Panc1 (cell line): ENCODE measurements at regions not wholly inside any gene's neighbourhood (a gene's known extent, or its start where the extent isn't known, plus 50 kb on each side); places are given as distances from the start of the nearest gene placed in this dataset.

Source experiments
- ATAC-seq: fragments of 200-7000 bp; cut with Tn5 transposase; 2 replicates; pipeline ENCODE4 v1.9.1; 2020; ENCODE audit warnings: mild to moderate bottlenecking, moderate library complexity
- BruUV-seq: library from RNA; stranded (reverse); fragments of 400-500 nt; replicated peaks from 2 replicates; lab custom pipeline; 2021; lab: Mats Ljungman, UMichigan
- CTCF ChIA-PET: fragments of 300-600 bp; sonication (Branson Sonifier 250); formaldehyde crosslinking; loops from one replicate; lab custom pipeline; 2022; ENCODE audit warnings: antibody characterized with exemption; lab: Charles Lee
- POLR2A ChIA-PET: fragments of 300-600 bp; sonication (Branson Sonifier 250); formaldehyde crosslinking; loops from one replicate; lab custom pipeline; 2022; ENCODE audit warnings: antibody characterized with exemption; lab: Charles Lee
- DNase-seq: peaks from one replicate; pipeline ENCODE4 v3.0.0-alpha.2; 2010; ENCODE audit warnings: low read depth, low spot score
- H3K27ac ChIP-seq: 2 replicates; pipeline ENCODE4 v1.5.1; 2011; ENCODE audit warnings: mild to moderate bottlenecking, low read length, inconsistent platforms
- H3K27me3 ChIP-seq: fragments of 200-500 bp; sonication (Bioruptor generic); 2 replicates; pipeline ENCODE4 v1.6.0; 2014; ENCODE audit warnings: low read length, inconsistent platforms; ENCODE audit not compliant: control insufficient read depth, insufficient read depth
- H3K36me3 ChIP-seq: fragments of 200-500 bp; sonication (Bioruptor generic); 2 replicates; pipeline ENCODE4 v1.5.1; 2014; ENCODE audit warnings: inconsistent platforms, mild to moderate bottlenecking, low read length, moderate library complexity; ENCODE audit not compliant: control insufficient read depth, insufficient read depth
- H3K4me1 ChIP-seq: 2 replicates; pipeline ENCODE4 v1.5.1; 2011; ENCODE audit warnings: inconsistent platforms, mild to moderate bottlenecking, low read length, moderate library complexity; ENCODE audit not compliant: control insufficient read depth, insufficient read depth
- H3K4me3 ChIP-seq, 2 experiments: 2 replicates each; pipeline ENCODE4 v1.5.1; 2011 to 2012; ENCODE audit warnings: low read depth in 2 of 2, low read length in 2 of 2, mild to moderate bottlenecking in 2 of 2, inconsistent platforms in 1 of 2, moderate library complexity in 1 of 2
- H3K9me3 ChIP-seq: fragments of 200-500 bp; sonication (Bioruptor generic); 2 replicates; pipeline ENCODE4 v1.5.1; 2014; ENCODE audit warnings: low read depth, mild to moderate bottlenecking, inconsistent platforms, low read length, moderate library complexity; ENCODE audit not compliant: control insufficient read depth, insufficient read depth
- CTCF ChIP-seq: fragments of 450-650 bp; IDR thresholded peaks from 2 replicates; pipeline ENCODE4 v1.5.1; 2017; ENCODE audit warnings: mild to moderate bottlenecking
- POLR2AphosphoS5 ChIP-seq: IDR thresholded peaks from 2 replicates; pipeline ENCODE4 v1.6.1; 2012; ENCODE audit warnings: mild to moderate bottlenecking, low read depth, low read length, moderate library complexity
- REST ChIP-seq, 2 experiments: IDR thresholded peaks; 2 replicates each; pipeline ENCODE4 v1.6.1; 2011 to 2012; ENCODE audit warnings: low read depth in 2 of 2, control low read depth in 1 of 2, low read length in 1 of 2, mild to moderate bottlenecking in 1 of 2, moderate library complexity in 1 of 2; ENCODE audit not compliant: insufficient read depth in 1 of 2
- SIN3A ChIP-seq: IDR thresholded peaks from 2 replicates; pipeline ENCODE4 v1.6.1; 2012; ENCODE audit warnings: low read depth, mild to moderate bottlenecking, low read length, moderate library complexity, borderline replicate concordance; ENCODE audit not compliant: insufficient read depth
- TCF7L2 ChIP-seq: IDR thresholded peaks from 2 replicates; pipeline ENCODE4 v1.6.1; 2011; ENCODE audit warnings: mild to moderate bottlenecking, low read depth, low read length, inconsistent platforms
- in situ Hi-C: cut with HindIII; loops from 2 replicates; pipeline ENCODE4 v1.10.0; 2016; ENCODE audit warnings: low sequenced_read_pairs, low pct_unique_long_range_greater_than_20kb
- intact Hi-C: fragments of 100-400 bp; cut with micrococcal nuclease; formaldehyde crosslinking; loops from one replicate; pipeline ENCODE4 v1.10.0; 2022; ENCODE audit not compliant: unreplicated experiment

- Histone ChIP-seq H3K4me1 (no peaks in the 10 kb centered on the region), H3K4me3 (no peak overlapping the region), H3K36me3 (no peaks in the 10 kb centered on the region), H3K27me3 (no peaks in the 10 kb centered on the region), H3K27ac (no peak overlapping the region), H3K9me3 (no peaks in the 10 kb centered on the region)
- intact Hi-C loops (no loop called here), in situ Hi-C loops (no loop called here)
- ChIA-PET CTCF (no interaction called here), POLR2A (no interaction called here)
- no peak for TF ChIP-seq REST (IDR thresholded peaks at IDR 0.05; ENCODE audit: insufficient read depth in 1 of 2, low read depth in 2 of 2, low read length in 1 of 2)
- TF ChIP-seq POLR2AphosphoS5, result no peak
- TF ChIP-seq TCF7L2, result no peak
- TF ChIP-seq CTCF, result no peak
- no peak for TF ChIP-seq SIN3A
- DNase-seq (no peak), ATAC-seq (no peak)
- no TSS peak for BruUV-seq
These were observed 152.1 kb downstream of the URI1 start for GRCh38 chr19:30093966-30094755.

- no peak for DNase-seq
- intact Hi-C loops, result no loop called here
- in situ Hi-C loops, result no loop called here
- BruUV-seq, result no TSS peak
- Histone ChIP-seq H3K27ac (no peak overlapping the region), H3K4me3 (no peak overlapping the region), H3K27me3 (no peaks in the 10 kb centered on the region), H3K36me3 (no peaks in the 10 kb centered on the region), H3K4me1 (no peaks in the 10 kb centered on the region), H3K9me3 (no peaks in the 10 kb centered on the region)
- POLR2A ChIA-PET, result no interaction called here
- no peak for TF ChIP-seq SIN3A
- no peak for TF ChIP-seq POLR2AphosphoS5
- no peak for TF ChIP-seq CTCF
- TF ChIP-seq REST (IDR thresholded peaks at IDR 0.05; ENCODE audit: insufficient read depth in 1 of 2, low read depth in 2 of 2, low read length in 1 of 2), result no peak
- TF ChIP-seq TCF7L2, result no peak
- CTCF ChIA-PET, result no interaction called here
- no peak for ATAC-seq
These were observed 152.7 kb downstream of the URI1 start for GRCh38 chr19:30094756-30095140.
